ENCODE measurements at regions not wholly inside any gene's neighbourhood (a gene's known extent, or its start where the extent isn't known, plus 50 kb on each side); places are given as distances from the start of the nearest gene placed in this dataset.

DNA sequence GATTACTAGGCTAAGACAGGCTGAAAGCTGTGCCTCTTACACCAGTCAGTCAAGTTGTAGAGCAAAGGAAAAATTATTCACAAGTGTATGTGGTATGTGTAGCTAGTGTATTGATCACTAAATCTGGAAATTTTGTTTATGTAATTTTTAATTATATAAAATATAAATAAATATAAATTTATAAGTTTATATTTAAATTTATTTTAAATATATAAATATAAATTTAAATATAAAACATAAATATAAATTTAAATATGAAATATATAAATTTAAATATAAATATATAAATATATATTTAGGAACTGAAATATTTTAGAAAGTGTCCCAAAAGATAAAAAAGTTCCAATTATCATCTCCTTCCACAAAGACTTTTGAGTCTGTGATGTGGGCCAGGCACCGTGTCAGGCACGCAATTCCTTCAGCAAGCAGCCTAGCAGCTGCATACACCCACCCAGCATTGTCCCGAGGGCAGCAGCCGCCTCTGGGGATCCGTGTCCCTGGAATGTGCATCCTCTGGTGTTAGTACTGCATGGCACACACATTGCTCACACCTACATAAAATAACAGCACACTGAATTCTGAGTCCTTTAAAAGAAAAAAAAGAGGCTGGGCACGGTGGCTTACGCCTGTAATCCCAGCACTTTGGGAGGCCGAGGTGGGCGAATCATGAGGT lies 1098.0 kb downstream of the BRD1 start:
- no peak for DNase-seq (ENCODE audit: low read depth)
- no peak for TF ChIP-seq CTCF (IDR thresholded peaks at IDR 0.05; ENCODE audit: low read depth, low read length, missing control alignments)
- in situ Hi-C loops (cut with HindIII; ENCODE audit: low sequenced_read_pairs): no loop called here

GRCh38 chr22:48727454-48728058 lies 1100.1 kb downstream of the BRD1 start:
- TF ChIP-seq CTCF (IDR thresholded peaks at IDR 0.05; ENCODE audit: low read depth, low read length, missing control alignments): no peak
- no peak for DNase-seq (ENCODE audit: low read depth)
- in situ Hi-C loops (cut with HindIII; ENCODE audit: low sequenced_read_pairs): no loop called here

More for the DNA sequence above, 1098.0 kb downstream of the BRD1 start:
- H3K4me3 ChIP-seq (ENCODE audit: low read depth, low read length): no peak overlapping the region

DNA sequence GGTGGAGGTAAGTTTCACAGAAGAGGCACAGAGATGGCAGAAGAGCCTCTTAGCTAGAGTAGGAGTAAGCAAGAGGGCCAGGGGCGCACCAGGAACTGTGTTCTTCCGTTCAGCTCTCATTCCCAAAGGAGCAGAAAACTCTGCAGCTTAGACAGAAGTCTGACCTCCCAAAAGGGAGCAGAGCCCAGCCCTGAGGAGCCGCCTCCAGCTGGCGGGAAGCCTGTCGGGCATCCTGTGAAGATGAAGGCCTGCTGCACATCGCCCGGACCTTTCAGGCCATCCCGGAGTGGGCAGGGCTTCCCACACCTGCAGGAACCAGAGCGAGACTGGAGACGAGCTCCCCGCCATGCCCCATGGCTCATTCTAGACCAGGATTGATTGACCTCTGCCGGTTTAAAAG lies 1102.8 kb downstream of the BRD1 start:
- no peak for DNase-seq (ENCODE audit: low read depth)
- TF ChIP-seq CTCF (IDR thresholded peaks at IDR 0.05; ENCODE audit: low read depth, low read length, missing control alignments): no peak
- no peak overlapping the region for H3K4me3 ChIP-seq (ENCODE audit: low read depth, low read length)
- in situ Hi-C loops (cut with HindIII; ENCODE audit: low sequenced_read_pairs): no loop called here

More at GRCh38 chr22:48727454-48728058, 1100.1 kb downstream of the BRD1 start:
- no peak overlapping the region for H3K4me3 ChIP-seq (ENCODE audit: low read depth, low read length)

- in situ Hi-C loops (cut with HindIII; ENCODE audit: low sequenced_read_pairs): no loop called here
- H3K4me3 ChIP-seq (ENCODE audit: low read depth, low read length): no peak overlapping the region
- no peak for TF ChIP-seq CTCF (IDR thresholded peaks at IDR 0.05; ENCODE audit: low read depth, low read length, missing control alignments)
- DNase-seq (ENCODE audit: low read depth): no peak
Measured at GRCh38 chr22:48722661-48723060, 1105.0 kb downstream of the BRD1 start.

DNA sequence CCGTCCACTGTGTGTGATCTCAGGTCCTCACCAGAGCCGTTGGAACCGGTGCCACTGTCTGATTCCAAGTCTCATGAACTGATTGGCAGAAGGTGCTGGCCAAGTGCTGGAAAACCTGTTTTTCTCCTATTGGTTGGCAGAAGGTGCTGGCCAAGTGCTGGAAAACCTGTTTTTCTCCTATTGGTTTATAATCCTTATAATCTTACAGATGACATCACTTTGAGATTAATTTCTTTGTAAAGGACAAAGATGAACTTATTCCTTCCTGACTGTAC lies 1106.3 kb downstream of the BRD1 start:
- no peak for TF ChIP-seq CTCF (IDR thresholded peaks at IDR 0.05; ENCODE audit: low read depth, low read length, missing control alignments)
- DNase-seq (ENCODE audit: low read depth): no peak
- in situ Hi-C loops (cut with HindIII; ENCODE audit: low sequenced_read_pairs): no loop called here
- H3K4me3 ChIP-seq (ENCODE audit: low read depth, low read length): no peak overlapping the region

DNA sequence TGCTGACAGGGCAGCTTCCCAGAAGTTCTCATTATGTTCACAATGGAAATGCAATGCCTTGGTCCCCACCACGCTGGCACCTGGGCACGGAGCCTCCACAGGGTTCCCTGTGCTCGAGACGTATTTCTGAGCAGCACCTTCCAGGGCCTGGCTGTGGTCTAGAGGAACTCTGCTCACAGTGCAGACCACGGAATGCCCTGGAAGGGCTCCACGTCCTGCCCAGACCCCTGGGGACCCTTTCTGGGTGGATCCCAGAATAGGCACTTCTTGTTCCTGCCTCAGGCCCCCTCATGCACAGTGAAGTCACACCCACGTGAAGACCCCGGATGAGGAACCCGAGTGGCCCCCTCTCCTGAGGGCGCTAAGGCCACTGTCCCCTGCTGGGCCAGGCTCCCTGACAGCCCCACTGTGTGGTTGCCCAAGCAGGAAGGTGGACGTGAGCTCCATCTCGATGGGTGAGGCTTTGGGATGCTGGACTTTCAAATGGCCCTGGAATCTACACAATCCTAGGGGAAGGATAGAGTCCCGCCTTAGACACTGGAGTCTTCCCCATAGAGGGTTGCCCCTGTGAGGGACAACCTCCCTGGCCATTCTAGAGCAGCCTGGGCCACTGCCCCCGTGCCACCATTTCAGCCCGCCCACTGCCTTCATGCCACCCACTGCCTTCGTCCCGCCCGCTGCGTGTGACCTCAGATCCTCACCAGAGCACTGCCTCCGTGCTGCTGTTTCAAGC lies 1106.8 kb downstream of the BRD1 start:
- in situ Hi-C loops (cut with HindIII; ENCODE audit: low sequenced_read_pairs): no loop called here
- no peak for TF ChIP-seq CTCF (IDR thresholded peaks at IDR 0.05; ENCODE audit: low read depth, low read length, missing control alignments)
- H3K4me3 ChIP-seq (ENCODE audit: low read depth, low read length): no peak overlapping the region
- DNase-seq (ENCODE audit: low read depth): no peak
